Endodermal cell (in vitro differentiated cells): ENCODE measurements at regions not wholly inside any gene's neighbourhood (a gene's known extent, or its start where the extent isn't known, plus 50 kb on each side); places are given as distances from the start of the nearest gene placed in this dataset.

Experiments used
- DNase-seq: peaks from one replicate; pipeline ENCODE4 v3.0.0-alpha.2; 2017
- H3K27ac ChIP-seq: 2 replicates; pipeline ENCODE4 v1.5.1; 2013; ENCODE audit warnings: mild to moderate bottlenecking, low read depth, low read length, moderate library complexity
- H3K27me3 ChIP-seq: 2 replicates; pipeline ENCODE4 v1.6.1; 2013; ENCODE audit warnings: mild to moderate bottlenecking, low read length, moderate library complexity; ENCODE audit not compliant: insufficient read depth, control insufficient read depth, poor library complexity, severe bottlenecking
- H3K36me3 ChIP-seq: 2 replicates; pipeline ENCODE4 v1.7.0; 2013; ENCODE audit warnings: mild to moderate bottlenecking, low read length, moderate library complexity; ENCODE audit not compliant: control insufficient read depth, insufficient read depth
- H3K4me1 ChIP-seq: one replicate; pipeline ENCODE4 v1.7.0; 2013; ENCODE audit warnings: low read length; ENCODE audit not compliant: control insufficient read depth, insufficient read depth
- H3K4me3 ChIP-seq: 2 replicates; pipeline ENCODE4 v1.5.1; 2013; ENCODE audit warnings: mild to moderate bottlenecking, low read length, moderate library complexity
- H3K9ac ChIP-seq: 2 replicates; pipeline ENCODE4 v1.6.1; 2013; ENCODE audit warnings: mild to moderate bottlenecking, low read length, moderate library complexity; ENCODE audit not compliant: poor library complexity, severe bottlenecking; ENCODE audit errors: extremely low read depth
- H3K9me3 ChIP-seq: 2 replicates; pipeline ENCODE4 v1.6.1; 2013; ENCODE audit warnings: mild to moderate bottlenecking, low read length, moderate library complexity; ENCODE audit not compliant: control insufficient read depth
- H3K27ac Mint-ChIP-seq: 2 replicates; pipeline ENCODE4 v1.8.0; 2020; ENCODE audit warnings: mixed read lengths
- H3K27me3 Mint-ChIP-seq: 2 replicates; pipeline ENCODE4 v1.8.0; 2021; ENCODE audit warnings: mild to moderate bottlenecking, mixed read lengths; ENCODE audit not compliant: insufficient read depth
- H3K36me3 Mint-ChIP-seq: 2 replicates; pipeline ENCODE4 v1.8.0; 2020; ENCODE audit warnings: low read depth, mixed read lengths
- H3K4me1 Mint-ChIP-seq: 2 replicates; pipeline ENCODE4 v1.8.0; 2020; ENCODE audit warnings: mixed read lengths
- H3K4me3 Mint-ChIP-seq: 2 replicates; pipeline ENCODE4 v1.8.0; 2020; ENCODE audit warnings: mild to moderate bottlenecking, moderate library complexity, mixed read lengths
- H3K9me3 Mint-ChIP-seq: 2 replicates; pipeline ENCODE4 v1.8.0; 2020; ENCODE audit warnings: mild to moderate bottlenecking, mixed read lengths
- CTCF ChIP-seq: fragments of 200-600 bp; sonication (generic); conservative IDR thresholded peaks from 2 replicates; pipeline ENCODE4 v1.5.0; 2021; ENCODE audit warnings: antibody characterized with exemption, mild to moderate bottlenecking
- WGBS, 2 experiments: methylation state at CpG; one replicate each; pipeline versions ENCODE4 v1.1.5 to v1.1.7; 2013; ENCODE audit warnings: missing lambda C conversion rate in 2 of 2, mixed read lengths in 1 of 2; ENCODE audit not compliant: insufficient coverage in 1 of 2, insufficient read length in 1 of 2; 5-methylcytosine and 5-hydroxymethylcytosine counted together

- peaks cover 61% of the 10 kb centered on the region for H3K9me3 Mint-ChIP-seq
- Histone ChIP-seq H3K9me3 (no peaks in the 10 kb centered on the region), H3K9ac (no peak overlapping the region), H3K4me1 (no peaks in the 10 kb centered on the region), H3K4me3 (no peak overlapping the region), H3K36me3 (no peaks in the 10 kb centered on the region), H3K27ac (peak overlapping the region; percentile 79), H3K27me3 (no peaks in the 10 kb centered on the region)
- no peak for TF ChIP-seq CTCF
- no peak overlapping the region for H3K27ac Mint-ChIP-seq
- H3K4me3 Mint-ChIP-seq: no peak overlapping the region
- H3K36me3 Mint-ChIP-seq: no peaks in the 10 kb centered on the region
- peaks cover 20% of the 10 kb centered on the region for H3K27me3 Mint-ChIP-seq
- DNase-seq: no peak
- no peaks in the 10 kb centered on the region for H3K4me1 Mint-ChIP-seq
- WGBS, 2 experiments: 45% methylated on average over 7 of the region's 7 CpGs; no CpG with 5 or more reads in 1 of the 2 experiments
Observed at GRCh38 chrX:69306063-69306404, 140.8 kb upstream of the PJA1 start.

- H3K4me3 Mint-ChIP-seq: no peak overlapping the region
Observed at GRCh38 chrX:69305333-69306062, 140.2 kb upstream of the PJA1 start.

GRCh38 chrX:69303231-69303630, 138.0 kb upstream of the PJA1 start:
- Histone ChIP-seq H3K9ac (no peak overlapping the region), H3K4me1 (no peaks in the 10 kb centered on the region), H3K9me3 (no peaks in the 10 kb centered on the region), H3K4me3 (no peak overlapping the region), H3K27me3 (no peaks in the 10 kb centered on the region), H3K27ac (no peak overlapping the region), H3K36me3 (no peaks in the 10 kb centered on the region)
- no peak for TF ChIP-seq CTCF
- Mint-ChIP-seq H3K27me3 (peaks cover 20% of the 10 kb centered on the region), H3K4me1 (no peaks in the 10 kb centered on the region), H3K4me3 (no peak overlapping the region), H3K9me3 (peaks cover 65% of the 10 kb centered on the region), H3K27ac (no peak overlapping the region), H3K36me3 (no peaks in the 10 kb centered on the region)
- DNase-seq: no peak
- 87% methylated on average over 1 of the region's 1 CpG; no CpG with 5 or more reads in 1 of the 2 experiments for WGBS, 2 experiments

More at GRCh38 chrX:69305333-69306062, 140.2 kb upstream of the PJA1 start:
- Histone ChIP-seq H3K36me3 (no peaks in the 10 kb centered on the region), H3K4me1 (no peaks in the 10 kb centered on the region), H3K27me3 (no peaks in the 10 kb centered on the region), H3K9me3 (no peaks in the 10 kb centered on the region), H3K27ac (peak overlapping the region; percentile 79), H3K4me3 (no peak overlapping the region), H3K9ac (no peak overlapping the region)
- no peak overlapping the region for H3K27ac Mint-ChIP-seq
- peaks cover 64% of the 10 kb centered on the region for H3K9me3 Mint-ChIP-seq
- WGBS, 2 experiments: 17 to 29% methylated on average over 15 to 36 of the region's 39 CpGs
- no peak for TF ChIP-seq CTCF
- H3K36me3 Mint-ChIP-seq: no peaks in the 10 kb centered on the region
- DNase-seq: peak; percentile 82
- H3K27me3 Mint-ChIP-seq: peaks cover 23% of the 10 kb centered on the region
- no peaks in the 10 kb centered on the region for H3K4me1 Mint-ChIP-seq
